K562 (cell line): ENCODE measurements at regions not wholly inside any gene's neighbourhood (a gene's known extent, or its start where the extent isn't known, plus 50 kb on each side); places are given as distances from the start of the nearest gene placed in this dataset.

Experiments used
- ARID2 ChIP-seq: fragments of 450-650 bp; IDR thresholded peaks from 2 replicates; pipeline ENCODE4 v1.6.1; 2017; ENCODE audit warnings: antibody characterized with exemption, mild to moderate bottlenecking
- ELF2 ChIP-seq: fragments of 250-450 bp; sonication (Bioruptor Pico); IDR thresholded peaks from 2 replicates; pipeline ENCODE4 v1.5.0; 2021; ENCODE audit warnings: mild to moderate bottlenecking
- HMGN3 ChIP-seq: IDR thresholded peaks from 2 replicates; pipeline ENCODE4 v1.6.1; 2011; ENCODE audit warnings: borderline replicate concordance, low read depth, mild to moderate bottlenecking, mixed read lengths, low read length; ENCODE audit not compliant: insufficient read length; ENCODE audit errors: extremely low read depth
- NFATC3 ChIP-seq: fragments of 450-650 bp; IDR thresholded peaks from 2 replicates; pipeline ENCODE4 v1.6.1; 2017; ENCODE audit warnings: mild to moderate bottlenecking
- NONO ChIP-seq, 2 experiments: fragments of 200-400 bp in 1 of 2; fragments of 450-650 bp in 1 of 2; formaldehyde crosslinking in 1 of 2; IDR thresholded peaks; 2 replicates each; pipeline ENCODE4 v1.6.1; 2017; ENCODE audit warnings: low read depth in 2 of 2, mild to moderate bottlenecking in 2 of 2, moderate library complexity in 2 of 2, low read length in 1 of 2
- PHF21A ChIP-seq: fragments of 450-650 bp; IDR thresholded peaks from 2 replicates; pipeline ENCODE4 v1.6.1; 2017; ENCODE audit warnings: low read depth, borderline replicate concordance
- TF ChIP-seq, protein P1 (sequence below): sonication (generic); formaldehyde crosslinking; IDR thresholded peaks from 2 replicates; pipeline ENCODE4 v1.4.0; 2020; ENCODE audit warnings: mild to moderate bottlenecking, missing genetic modification reagents
- TF ChIP-seq, protein P2 (sequence below): sonication (generic); IDR thresholded peaks from 2 replicates; pipeline ENCODE4 v1.6.1; 2016
- TF ChIP-seq, protein P3 (sequence below): fragments of 250-450 bp; sonication (Bioruptor Pico); IDR thresholded peaks from 2 replicates; pipeline ENCODE4 v1.5.0; 2020; ENCODE audit warnings: mild to moderate bottlenecking, borderline replicate concordance

DNA sequence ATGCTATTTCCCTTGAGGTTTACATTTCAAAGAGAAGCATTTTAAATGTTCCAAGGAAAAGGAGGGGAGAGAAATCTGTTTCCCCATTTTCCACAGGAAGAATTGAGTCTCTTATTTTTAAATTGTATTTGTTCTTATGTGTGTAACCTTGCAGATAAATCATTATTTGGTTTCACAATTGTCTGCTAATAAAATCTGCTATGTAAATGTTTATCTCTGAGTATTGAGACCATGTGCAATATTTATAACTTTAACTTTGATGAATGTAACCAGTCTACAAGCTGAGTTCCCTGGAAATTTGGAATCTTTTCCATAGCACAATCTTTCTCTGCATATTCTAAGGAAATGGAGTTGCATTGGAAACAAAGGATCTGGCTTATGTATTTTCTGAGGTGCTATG, 209.6 kb downstream of the PTBP2 start (continued):
- TF ChIP-seq, protein P1, sequence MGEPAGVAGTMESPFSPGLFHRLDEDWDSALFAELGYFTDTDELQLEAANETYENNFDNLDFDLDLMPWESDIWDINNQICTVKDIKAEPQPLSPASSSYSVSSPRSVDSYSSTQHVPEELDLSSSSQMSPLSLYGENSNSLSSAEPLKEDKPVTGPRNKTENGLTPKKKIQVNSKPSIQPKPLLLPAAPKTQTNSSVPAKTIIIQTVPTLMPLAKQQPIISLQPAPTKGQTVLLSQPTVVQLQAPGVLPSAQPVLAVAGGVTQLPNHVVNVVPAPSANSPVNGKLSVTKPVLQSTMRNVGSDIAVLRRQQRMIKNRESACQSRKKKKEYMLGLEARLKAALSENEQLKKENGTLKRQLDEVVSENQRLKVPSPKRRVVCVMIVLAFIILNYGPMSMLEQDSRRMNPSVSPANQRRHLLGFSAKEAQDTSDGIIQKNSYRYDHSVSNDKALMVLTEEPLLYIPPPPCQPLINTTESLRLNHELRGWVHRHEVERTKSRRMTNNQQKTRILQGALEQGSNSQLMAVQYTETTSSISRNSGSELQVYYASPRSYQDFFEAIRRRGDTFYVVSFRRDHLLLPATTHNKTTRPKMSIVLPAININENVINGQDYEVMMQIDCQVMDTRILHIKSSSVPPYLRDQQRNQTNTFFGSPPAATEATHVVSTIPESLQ (CRISPR knock-in tag), result no peak
- TF ChIP-seq HMGN3, result no peak
- TF ChIP-seq, protein P2, sequence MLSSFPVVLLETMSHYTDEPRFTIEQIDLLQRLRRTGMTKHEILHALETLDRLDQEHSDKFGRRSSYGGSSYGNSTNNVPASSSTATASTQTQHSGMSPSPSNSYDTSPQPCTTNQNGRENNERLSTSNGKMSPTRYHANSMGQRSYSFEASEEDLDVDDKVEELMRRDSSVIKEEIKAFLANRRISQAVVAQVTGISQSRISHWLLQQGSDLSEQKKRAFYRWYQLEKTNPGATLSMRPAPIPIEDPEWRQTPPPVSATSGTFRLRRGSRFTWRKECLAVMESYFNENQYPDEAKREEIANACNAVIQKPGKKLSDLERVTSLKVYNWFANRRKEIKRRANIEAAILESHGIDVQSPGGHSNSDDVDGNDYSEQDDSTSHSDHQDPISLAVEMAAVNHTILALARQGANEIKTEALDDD, result no peak
- TF ChIP-seq NFATC3, result no peak
- no peak for TF ChIP-seq ARID2
- TF ChIP-seq, protein P3, sequence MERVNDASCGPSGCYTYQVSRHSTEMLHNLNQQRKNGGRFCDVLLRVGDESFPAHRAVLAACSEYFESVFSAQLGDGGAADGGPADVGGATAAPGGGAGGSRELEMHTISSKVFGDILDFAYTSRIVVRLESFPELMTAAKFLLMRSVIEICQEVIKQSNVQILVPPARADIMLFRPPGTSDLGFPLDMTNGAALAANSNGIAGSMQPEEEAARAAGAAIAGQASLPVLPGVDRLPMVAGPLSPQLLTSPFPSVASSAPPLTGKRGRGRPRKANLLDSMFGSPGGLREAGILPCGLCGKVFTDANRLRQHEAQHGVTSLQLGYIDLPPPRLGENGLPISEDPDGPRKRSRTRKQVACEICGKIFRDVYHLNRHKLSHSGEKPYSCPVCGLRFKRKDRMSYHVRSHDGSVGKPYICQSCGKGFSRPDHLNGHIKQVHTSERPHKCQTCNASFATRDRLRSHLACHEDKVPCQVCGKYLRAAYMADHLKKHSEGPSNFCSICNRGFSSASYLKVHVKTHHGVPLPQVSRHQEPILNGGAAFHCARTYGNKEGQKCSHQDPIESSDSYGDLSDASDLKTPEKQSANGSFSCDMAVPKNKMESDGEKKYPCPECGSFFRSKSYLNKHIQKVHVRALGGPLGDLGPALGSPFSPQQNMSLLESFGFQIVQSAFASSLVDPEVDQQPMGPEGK (CRISPR knock-in tag), result no peak
- no peak for TF ChIP-seq NONO (IDR thresholded peaks at IDR 0.05; ENCODE audit: low read depth in 2 of 2, low read length in 1 of 2)
- TF ChIP-seq PHF21A, result no peak
- TF ChIP-seq ELF2 (CRISPR knock-in tag), result no peak
